GM23338 (cell line): ENCODE measurements at regions not wholly inside any gene's neighbourhood (a gene's known extent, or its start where the extent isn't known, plus 50 kb on each side); places are given as distances from the start of the nearest gene placed in this dataset.

Experiments
- CTCF ChIP-seq, 2 experiments: fragments of 200-600 bp in 1 of 2; sonication (generic) in 1 of 2; conservative IDR thresholded peaks; 2 replicates each; pipeline versions ENCODE4 v1.5.1 to v1.6.1; 2016 to 2017; ENCODE audit warnings: antibody characterized with exemption in 2 of 2, low read depth in 2 of 2, mild to moderate bottlenecking in 2 of 2, moderate library complexity in 1 of 2
- EZH2phosphoT487 ChIP-seq: fragments of 200-600 bp; sonication (generic); IDR thresholded peaks from one replicate; pipeline ENCODE4 v1.8.1; 2018; ENCODE audit warnings: antibody characterized with exemption; ENCODE audit not compliant: unreplicated experiment
- JUNB ChIP-seq: IDR thresholded peaks from one replicate; pipeline ENCODE4 v1.6.1; 2016; ENCODE audit warnings: antibody characterized with exemption; ENCODE audit not compliant: unreplicated experiment
- POLR2AphosphoS5 ChIP-seq: IDR thresholded peaks from 2 replicates; pipeline ENCODE4 v1.6.1; 2016; ENCODE audit warnings: antibody characterized with exemption, low read depth
- REST ChIP-seq: IDR thresholded peaks from one replicate; pipeline ENCODE4 v1.6.1; 2018; ENCODE audit warnings: antibody characterized with exemption; ENCODE audit not compliant: unreplicated experiment

- TF ChIP-seq CTCF (conservative IDR thresholded peaks at IDR 0.05; ENCODE audit: low read depth in 2 of 2) (no peak), EZH2phosphoT487 (no peak), POLR2AphosphoS5 (no peak), JUNB (no peak), REST (no peak)
Measured at GRCh38 chr20:6577451-6577850, 190.0 kb upstream of the BMP2 start.
